Esophagus squamous epithelium (tissue), 5 donors: ENCODE measurements at regions not wholly inside any gene's neighbourhood (a gene's known extent, or its start where the extent isn't known, plus 50 kb on each side); places are given as distances from the start of the nearest gene placed in this dataset.
"Not testable (repeated sequence)": the region's sequence is repeated elsewhere in the genome, so short reads cannot be mapped to it uniquely, and the experiment has no call there.

Experiments
- DNase-seq: peaks from one replicate; lab custom pipeline; 2025; lab: John Stamatoyannopoulos, UW
- H3K27ac ChIP-seq, 4 donors: fragments of 200-600 bp; sonication (generic); one replicate each; pipeline ENCODE4 v1.5.1; 2016 to 2019; ENCODE audit warnings: mild to moderate bottlenecking in 1 of 4
- H3K27me3 ChIP-seq, 4 donors: fragments of 200-600 bp; sonication (generic); 1 replicate in 3 of 4; 2 replicates in 1 of 4; pipeline versions ENCODE4 v1.5.1 to v1.6.0; 2017 to 2021; ENCODE audit warnings: antibody characterized with exemption in 1 of 4
- H3K36me3 ChIP-seq, 3 donors: fragments of 200-600 bp; sonication (generic); one replicate each; pipeline ENCODE4 v1.5.1; 2016 to 2019
- H3K4me1 ChIP-seq, 3 donors: fragments of 200-600 bp; sonication (generic); one replicate each; pipeline ENCODE4 v1.5.1; 2017 to 2019
- H3K4me3 ChIP-seq, 4 donors: fragments of 200-600 bp; sonication (generic); 1 replicate in 3 of 4; 2 replicates in 1 of 4; pipeline ENCODE4 v1.5.1; 2016 to 2019; ENCODE audit warnings: mild to moderate bottlenecking in 2 of 4, moderate library complexity in 1 of 4
- H3K9me3 ChIP-seq, 3 donors: fragments of 200-600 bp; sonication (generic); one replicate each; pipeline ENCODE4 v1.5.1; 2016 to 2019
- CTCF ChIP-seq, 6 experiments: fragments of 450-650 bp in 4 of 6; fragments of 200-600 bp in 2 of 6; sonication (generic) in 2 of 6; IDR thresholded peaks; one replicate each; pipeline ENCODE4 v1.5.1; 2016 to 2019; ENCODE audit warnings: antibody characterized with exemption in 6 of 6, mild to moderate bottlenecking in 4 of 6, moderate library complexity in 4 of 6
- POLR2A ChIP-seq, 4 donors: fragments of 450-650 bp; IDR thresholded peaks; one replicate each; pipeline ENCODE4 v1.6.1; 2017; ENCODE audit warnings: antibody characterized with exemption in 4 of 4, mild to moderate bottlenecking in 4 of 4, moderate library complexity in 3 of 4
- WGBS, 2 donors: methylation state at CpG; one replicate each; pipeline ENCODE4 v1.1.5; 2018; 5-methylcytosine and 5-hydroxymethylcytosine counted together
- intact Hi-C: fragments of 100-400 bp; cut with DNase I; formaldehyde crosslinking; loops from one replicate; pipeline ENCODE4 v1.15.0; 2022
- donor health status: DM: yes; HTN: yes; CAD: no.

GRCh38 chr18:30439174-30439573 lies 603.4 kb downstream of the DSC3 start:
- TF ChIP-seq POLR2A (IDR thresholded peaks at IDR 0.05) (no peak), CTCF (IDR thresholded peaks at IDR 0.05) (no peak)
- 87 to 91% methylated on average over 2 of the region's 2 CpGs for WGBS, 2 donors
- DNase-seq, result no peak

GRCh38 chr18:30432349-30432748 lies 610.2 kb downstream of the DSC3 start:
- H3K4me1 ChIP-seq, result no peaks in the 10 kb centered on the region
- H3K4me3 ChIP-seq, result no peak overlapping the region
- WGBS, 2 donors, result 22 to 45% methylated on average over 2 of the region's 2 CpGs
- no peaks in the 10 kb centered on the region for H3K27me3 ChIP-seq
- DNase-seq, result no peak
- intact Hi-C loops, result no loop called here
- TF ChIP-seq CTCF (IDR thresholded peaks at IDR 0.05), result no peak
- no peak for TF ChIP-seq POLR2A (IDR thresholded peaks at IDR 0.05)
- no peaks in the 10 kb centered on the region for H3K9me3 ChIP-seq
- no peaks in the 10 kb centered on the region for H3K36me3 ChIP-seq
- no peak overlapping the region for H3K27ac ChIP-seq

More at GRCh38 chr18:30439174-30439573, 603.4 kb downstream of the DSC3 start:
- Histone ChIP-seq H3K4me3 (no peak overlapping the region), H3K9me3 (no peaks in the 10 kb centered on the region), H3K27me3 (no peaks in the 10 kb centered on the region), H3K36me3 (no peaks in the 10 kb centered on the region), H3K27ac (no peak overlapping the region), H3K4me1 (no peaks in the 10 kb centered on the region)
- intact Hi-C loops, result no loop called here

- H3K27ac ChIP-seq, H3K36me3 ChIP-seq, H3K27me3 ChIP-seq, H3K4me3 ChIP-seq, intact Hi-C loops, H3K9me3 ChIP-seq, DNase-seq, H3K4me1 ChIP-seq: not testable (repeated sequence)
- WGBS, 2 donors, result 86 to 92% methylated on average over 9 to 10 of the region's 11 CpGs
Observed at GRCh38 chr18:30419399-30419798, 623.1 kb downstream of the DSC3 start.

- Histone ChIP-seq H3K36me3 (no peaks in the 10 kb centered on the region), H3K4me3 (no peak overlapping the region), H3K27ac (no peak overlapping the region), H3K27me3 (no peaks in the 10 kb centered on the region), H3K4me1 (no peaks in the 10 kb centered on the region), H3K9me3 (no peaks in the 10 kb centered on the region)
- DNase-seq, result no peak
- TF ChIP-seq POLR2A (IDR thresholded peaks at IDR 0.05), result no peak
- no peak for TF ChIP-seq CTCF (IDR thresholded peaks at IDR 0.05)
- intact Hi-C loops, result no loop called here
- 34 to 47% methylated on average over 2 of the region's 2 CpGs for WGBS, 2 donors
Observed at GRCh38 chr18:30415903-30416302, 626.6 kb downstream of the DSC3 start.

GRCh38 chr18:30409120-30409519 lies 633.4 kb downstream of the DSC3 start:
- TF ChIP-seq POLR2A (IDR thresholded peaks at IDR 0.05), result no peak
- no peak for TF ChIP-seq CTCF (IDR thresholded peaks at IDR 0.05)
- 48 to 56% methylated on average over 3 of the region's 3 CpGs for WGBS, 2 donors

GRCh38 chr18:30406728-30407127 lies 635.8 kb downstream of the DSC3 start:
- no peak overlapping the region for H3K4me3 ChIP-seq
- no peaks in the 10 kb centered on the region for H3K36me3 ChIP-seq
- H3K27me3 ChIP-seq, result no peaks in the 10 kb centered on the region
- no peak for DNase-seq
- TF ChIP-seq POLR2A (IDR thresholded peaks at IDR 0.05) (no peak), CTCF (IDR thresholded peaks at IDR 0.05) (no peak)
- no peaks in the 10 kb centered on the region for H3K4me1 ChIP-seq
- H3K27ac ChIP-seq, result no peak overlapping the region
- 49 to 61% methylated on average over 3 of the region's 3 CpGs for WGBS, 2 donors
- no peaks in the 10 kb centered on the region for H3K9me3 ChIP-seq
- intact Hi-C loops, result no loop called here

More at GRCh38 chr18:30409120-30409519, 633.4 kb downstream of the DSC3 start:
- H3K27me3 ChIP-seq, result no peaks in the 10 kb centered on the region
- no peak overlapping the region for H3K4me3 ChIP-seq
- H3K36me3 ChIP-seq, result no peaks in the 10 kb centered on the region
- H3K27ac ChIP-seq, result no peak overlapping the region
- H3K9me3 ChIP-seq, result no peaks in the 10 kb centered on the region
- intact Hi-C loops, result no loop called here
- no peak for DNase-seq
- no peaks in the 10 kb centered on the region for H3K4me1 ChIP-seq
